ENCODE measurements at regions not wholly inside any gene's neighbourhood (a gene's known extent, or its start where the extent isn't known, plus 50 kb on each side); places are given as distances from the start of the nearest gene placed in this dataset.

DNA sequence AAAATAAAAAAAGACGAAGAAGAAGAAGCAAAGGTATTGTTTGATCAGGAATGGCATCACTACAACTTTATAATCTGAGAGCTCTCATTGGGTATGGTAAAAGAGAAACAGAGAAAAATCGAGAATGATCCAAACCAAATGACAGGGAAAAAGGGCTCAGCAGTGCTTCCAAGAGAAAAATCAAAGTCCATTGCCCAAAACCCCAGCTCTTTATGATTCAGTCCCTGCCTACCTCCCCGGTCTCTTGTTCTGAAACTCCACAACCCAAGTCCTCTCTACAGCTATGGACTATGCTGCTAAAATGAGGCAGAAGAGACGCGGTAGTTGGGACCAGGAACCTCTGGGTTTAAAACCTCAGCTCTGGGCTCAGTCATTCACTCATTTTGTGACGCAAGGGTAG is 341.1 kb upstream of the PPARGC1A start:
- no peak for TF ChIP-seq POLR2A (IDR thresholded peaks at IDR 0.05)
- TF ChIP-seq, protein P1, sequence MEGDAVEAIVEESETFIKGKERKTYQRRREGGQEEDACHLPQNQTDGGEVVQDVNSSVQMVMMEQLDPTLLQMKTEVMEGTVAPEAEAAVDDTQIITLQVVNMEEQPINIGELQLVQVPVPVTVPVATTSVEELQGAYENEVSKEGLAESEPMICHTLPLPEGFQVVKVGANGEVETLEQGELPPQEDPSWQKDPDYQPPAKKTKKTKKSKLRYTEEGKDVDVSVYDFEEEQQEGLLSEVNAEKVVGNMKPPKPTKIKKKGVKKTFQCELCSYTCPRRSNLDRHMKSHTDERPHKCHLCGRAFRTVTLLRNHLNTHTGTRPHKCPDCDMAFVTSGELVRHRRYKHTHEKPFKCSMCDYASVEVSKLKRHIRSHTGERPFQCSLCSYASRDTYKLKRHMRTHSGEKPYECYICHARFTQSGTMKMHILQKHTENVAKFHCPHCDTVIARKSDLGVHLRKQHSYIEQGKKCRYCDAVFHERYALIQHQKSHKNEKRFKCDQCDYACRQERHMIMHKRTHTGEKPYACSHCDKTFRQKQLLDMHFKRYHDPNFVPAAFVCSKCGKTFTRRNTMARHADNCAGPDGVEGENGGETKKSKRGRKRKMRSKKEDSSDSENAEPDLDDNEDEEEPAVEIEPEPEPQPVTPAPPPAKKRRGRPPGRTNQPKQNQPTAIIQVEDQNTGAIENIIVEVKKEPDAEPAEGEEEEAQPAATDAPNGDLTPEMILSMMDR (IDR thresholded peaks at IDR 0.05) = no peak
